ENCODE measurements at regions not wholly inside any gene's neighbourhood (a gene's known extent, or its start where the extent isn't known, plus 50 kb on each side); places are given as distances from the start of the nearest gene placed in this dataset.

DNA sequence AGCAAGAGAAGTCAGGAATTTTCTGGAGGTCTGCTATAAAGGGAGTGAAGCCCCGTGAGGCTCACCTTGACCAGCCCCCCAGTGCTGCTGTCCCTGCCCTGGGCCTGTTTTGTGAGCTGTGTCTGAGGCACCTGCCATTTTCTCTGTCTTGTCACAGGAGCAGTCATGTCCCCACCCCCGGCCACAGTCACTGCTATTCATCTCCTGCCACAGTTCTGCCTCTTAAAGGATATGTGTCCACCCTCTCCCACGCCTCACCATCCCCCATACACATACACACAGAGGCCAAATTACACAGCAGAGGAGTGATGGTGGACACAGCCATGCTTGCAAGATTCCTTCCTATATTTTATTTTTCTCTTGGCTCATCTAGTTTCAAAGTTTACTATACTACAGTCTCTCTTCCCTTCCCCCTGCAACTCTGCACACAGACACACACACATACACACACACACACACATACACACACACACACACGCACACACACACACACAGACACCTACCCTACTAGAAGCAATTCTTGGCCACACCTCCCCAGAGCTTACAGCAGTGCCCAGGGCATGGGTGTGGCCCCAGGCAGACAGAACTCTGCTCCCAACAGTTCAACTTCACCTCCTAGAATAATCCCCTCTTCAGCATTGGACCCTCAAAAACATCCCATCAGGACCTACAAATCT lies 68.7 kb upstream of the TAB2 start:
- TF ChIP-seq, protein P1, sequence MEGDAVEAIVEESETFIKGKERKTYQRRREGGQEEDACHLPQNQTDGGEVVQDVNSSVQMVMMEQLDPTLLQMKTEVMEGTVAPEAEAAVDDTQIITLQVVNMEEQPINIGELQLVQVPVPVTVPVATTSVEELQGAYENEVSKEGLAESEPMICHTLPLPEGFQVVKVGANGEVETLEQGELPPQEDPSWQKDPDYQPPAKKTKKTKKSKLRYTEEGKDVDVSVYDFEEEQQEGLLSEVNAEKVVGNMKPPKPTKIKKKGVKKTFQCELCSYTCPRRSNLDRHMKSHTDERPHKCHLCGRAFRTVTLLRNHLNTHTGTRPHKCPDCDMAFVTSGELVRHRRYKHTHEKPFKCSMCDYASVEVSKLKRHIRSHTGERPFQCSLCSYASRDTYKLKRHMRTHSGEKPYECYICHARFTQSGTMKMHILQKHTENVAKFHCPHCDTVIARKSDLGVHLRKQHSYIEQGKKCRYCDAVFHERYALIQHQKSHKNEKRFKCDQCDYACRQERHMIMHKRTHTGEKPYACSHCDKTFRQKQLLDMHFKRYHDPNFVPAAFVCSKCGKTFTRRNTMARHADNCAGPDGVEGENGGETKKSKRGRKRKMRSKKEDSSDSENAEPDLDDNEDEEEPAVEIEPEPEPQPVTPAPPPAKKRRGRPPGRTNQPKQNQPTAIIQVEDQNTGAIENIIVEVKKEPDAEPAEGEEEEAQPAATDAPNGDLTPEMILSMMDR (conservative IDR thresholded peaks at IDR 0.05; ENCODE audit: low read length), result no peak
- no peak for TF ChIP-seq EZH2phosphoT487 (IDR thresholded peaks at IDR 0.05; ENCODE audit: borderline replicate concordance, low read depth, low read length)

Measured in OCI-LY7 (cell line).